H1 (cell line): ENCODE measurements at regions not wholly inside any gene's neighbourhood (a gene's known extent, or its start where the extent isn't known, plus 50 kb on each side); places are given as distances from the start of the nearest gene placed in this dataset.

ENCODE experiments used
- CTCF ChIA-PET: fragments of 300-600 bp; sonication (Branson Sonifier 250); formaldehyde crosslinking; loops from one replicate; lab custom pipeline; 2021; ENCODE audit not compliant: partially characterized antibody; lab: Charles Lee
- POLR2A ChIA-PET: fragments of 300-600 bp; sonication (Branson Sonifier 250); formaldehyde crosslinking; loops from one replicate; lab custom pipeline; 2021; ENCODE audit warnings: inconsistent platforms; ENCODE audit not compliant: partially characterized antibody; lab: Charles Lee
- DNase-seq, 2 experiments: peaks; one replicate each; pipeline versions ENCODE4 v3.0.0 to v3.0.0-alpha.2; 2010 to 2022; ENCODE audit warnings: low spot score in 2 of 2, low read depth in 1 of 2, mixed read lengths in 1 of 2
- FAIRE-seq: peaks from 2 replicates; lab custom pipeline; 2011; peaks lifted over from hg19 to GRCh38; lab: Jason Lieb, UNC
- H2AFZ ChIP-seq: 2 replicates; pipeline ENCODE4 v1.8.1; 2012; ENCODE audit warnings: low read length, inconsistent platforms
- H2AK5ac ChIP-seq: 2 replicates; pipeline ENCODE4 v1.6.1; 2013; ENCODE audit warnings: low read depth, low read length
- H2BK120ac ChIP-seq: replicated peaks from 2 replicates; pipeline ENCODE3; 2013; ENCODE audit warnings: low read depth, low read length, inconsistent platforms
- H2BK12ac ChIP-seq: 2 replicates; pipeline ENCODE4 v1.6.1; 2013; ENCODE audit warnings: low read depth, low read length
- H2BK15ac ChIP-seq: 2 replicates; pipeline ENCODE4 v1.6.1; 2013; ENCODE audit warnings: low read length
- H2BK20ac ChIP-seq: 2 replicates; pipeline ENCODE4 v1.6.1; 2013; ENCODE audit warnings: low read length
- H2BK5ac ChIP-seq: 2 replicates; pipeline ENCODE4 v1.6.1; 2013; ENCODE audit warnings: low read depth, low read length
- H3K14ac ChIP-seq: 2 replicates; pipeline ENCODE4 v1.6.1; 2013; ENCODE audit warnings: inconsistent platforms; ENCODE audit not compliant: insufficient read length
- H3K18ac ChIP-seq: 2 replicates; pipeline ENCODE4 v1.6.1; 2013; ENCODE audit warnings: low read length; ENCODE audit errors: extremely low read depth
- H3K23ac ChIP-seq: 2 replicates; pipeline ENCODE4 v1.6.1; 2013; ENCODE audit warnings: inconsistent platforms; ENCODE audit not compliant: insufficient read length
- H3K23me2 ChIP-seq: 2 replicates; pipeline ENCODE4 v1.6.1; 2013; ENCODE audit warnings: low read depth, low read length
- H3K27ac ChIP-seq: 2 replicates; pipeline ENCODE4 v1.6.1; 2011; ENCODE audit warnings: low read depth, low read length, inconsistent platforms
- H3K27me3 ChIP-seq, 4 experiments: replicated peaks in 1 of 4; 1 replicate in 1 of 4; 2 replicates in 3 of 4; pipeline versions ENCODE4 v1.6.1 to v1.8.1; 2011 to 2013; ENCODE audit warnings: low read length in 3 of 4, mild to moderate bottlenecking in 3 of 4, inconsistent platforms in 2 of 4, mixed read lengths in 2 of 4, moderate library complexity in 1 of 4; ENCODE audit not compliant: control insufficient read depth in 3 of 4, insufficient read depth in 3 of 4; ENCODE audit errors: extremely low read depth in 1 of 4
- H3K36me3 ChIP-seq, 4 experiments: 2 replicates each; pipeline versions ENCODE4 v1.6.1 to v1.8.1; 2011 to 2013; ENCODE audit warnings: mild to moderate bottlenecking in 4 of 4, low read length in 3 of 4, moderate library complexity in 2 of 4, control low read depth in 1 of 4, inconsistent platforms in 1 of 4; ENCODE audit not compliant: insufficient read depth in 4 of 4, control insufficient read depth in 2 of 4
- H3K4ac ChIP-seq: replicated peaks from 2 replicates; pipeline ENCODE3; 2013; ENCODE audit warnings: low read length, low read depth, mixed read lengths, inconsistent platforms; ENCODE audit not compliant: insufficient read length
- H3K4me1 ChIP-seq, 4 experiments: replicated peaks in 1 of 4; 1 replicate in 1 of 4; 2 replicates in 3 of 4; pipeline versions ENCODE4 v1.6.1 to v1.8.1; 2011 to 2013; ENCODE audit warnings: low read length in 3 of 4, inconsistent platforms in 2 of 4, mixed read lengths in 1 of 4; ENCODE audit not compliant: insufficient read depth in 4 of 4, control insufficient read depth in 3 of 4
- H3K4me2 ChIP-seq, 2 experiments: 2 replicates each; pipeline versions ENCODE4 v1.6.1 to v1.8.1; 2011 to 2013; ENCODE audit warnings: low read depth in 2 of 2, low read length in 2 of 2, control low read depth in 1 of 2, inconsistent platforms in 1 of 2, mild to moderate bottlenecking in 1 of 2; ENCODE audit not compliant: insufficient read depth in 1 of 2
- H3K4me3 ChIP-seq, 4 experiments: fragments of 200-600, 300-600 bp in 1 of 4; sonication (generic), shearing (Covaris generic), sonication (Bioruptor Twin) in 1 of 4; 2 replicates each; pipeline versions ENCODE4 v1.5.1 to v1.8.1; 2011 to 2016; ENCODE audit warnings: low read length in 4 of 4, low read depth in 3 of 4, control low read depth in 2 of 4, inconsistent platforms in 2 of 4, mild to moderate bottlenecking in 2 of 4, mixed read lengths in 1 of 4, moderate library complexity in 1 of 4; ENCODE audit not compliant: insufficient read depth in 2 of 4; ENCODE audit errors: extremely low read depth in 1 of 4
- H3K56ac ChIP-seq: replicated peaks from 2 replicates; pipeline ENCODE3; 2013; ENCODE audit warnings: low read depth, mild to moderate bottlenecking, mixed read lengths, low read length, inconsistent platforms; ENCODE audit not compliant: insufficient read length
- H3K79me1 ChIP-seq: 2 replicates; pipeline ENCODE4 v1.6.1; 2013; ENCODE audit warnings: low read depth, low read length, control low read depth
- H3K79me2 ChIP-seq, 2 experiments: 2 replicates each; pipeline versions ENCODE4 v1.6.1 to v1.8.1; 2012 to 2013; ENCODE audit warnings: low read length in 2 of 2, mild to moderate bottlenecking in 2 of 2, inconsistent platforms in 1 of 2; ENCODE audit not compliant: insufficient read depth in 2 of 2, control insufficient read depth in 1 of 2
- H3K9ac ChIP-seq, 4 experiments: replicated peaks in 1 of 4; 1 replicate in 1 of 4; 2 replicates in 3 of 4; pipeline versions ENCODE4 v1.6.1 to v1.8.1; 2011 to 2013; ENCODE audit warnings: low read depth in 3 of 4, low read length in 3 of 4, control low read depth in 2 of 4, mild to moderate bottlenecking in 2 of 4, moderate library complexity in 2 of 4, inconsistent platforms in 1 of 4; ENCODE audit errors: extremely low read depth in 1 of 4
- H3K9me3 ChIP-seq, 2 experiments: 2 replicates each; pipeline versions ENCODE4 v1.6.1 to v1.8.1; 2012 to 2013; ENCODE audit warnings: mild to moderate bottlenecking in 2 of 2, moderate library complexity in 2 of 2, control low read depth in 1 of 2, inconsistent platforms in 1 of 2, low read depth in 1 of 2, low read length in 1 of 2, mixed read lengths in 1 of 2; ENCODE audit not compliant: insufficient read depth in 2 of 2
- H4K20me1 ChIP-seq, 2 experiments: replicated peaks in 1 of 2; 2 replicates each; pipeline versions ENCODE3 to v1.8.1; 2011 to 2013; ENCODE audit warnings: inconsistent platforms in 2 of 2, low read length in 2 of 2, mild to moderate bottlenecking in 1 of 2; ENCODE audit not compliant: insufficient read depth in 2 of 2, control insufficient read depth in 1 of 2
- H4K5ac ChIP-seq: 2 replicates; pipeline ENCODE4 v1.6.1; 2013; ENCODE audit warnings: low read length, low read depth, mixed read lengths, inconsistent platforms; ENCODE audit not compliant: insufficient read length
- H4K8ac ChIP-seq: 2 replicates; pipeline ENCODE4 v1.8.0; 2013; ENCODE audit warnings: mild to moderate bottlenecking, moderate library complexity, low read length, inconsistent platforms; ENCODE audit not compliant: insufficient read depth; ENCODE audit errors: extremely low read depth
- H4K91ac ChIP-seq: replicated peaks from 2 replicates; pipeline ENCODE3; 2013; ENCODE audit warnings: low read length, mixed read lengths, inconsistent platforms; ENCODE audit not compliant: insufficient read length
- RAD21 ChIP-seq, 2 experiments: IDR thresholded peaks in 1 of 2; conservative IDR thresholded peaks in 1 of 2; 2 replicates each; pipeline ENCODE4 v1.6.1; 2011; ENCODE audit warnings: low read depth in 2 of 2, low read length in 2 of 2, improper control_type of control experiment in 1 of 2, inconsistent platforms in 1 of 2, mild to moderate bottlenecking in 1 of 2, moderate library complexity in 1 of 2
- SAP30 ChIP-seq: fragments of 300-600 bp; sonication (generic); IDR thresholded peaks from 2 replicates; pipeline ENCODE4 v1.7.1; 2012; ENCODE audit warnings: low read length, moderate library complexity, mild to moderate bottlenecking, inconsistent platforms; ENCODE audit not compliant: insufficient read depth, insufficient replicate concordance
- WGBS, 2 experiments: shearing (Covaris generic) in 1 of 2; methylation state at CpG; one replicate each; pipeline versions ENCODE4 v1.1.6 to v1.1.7; 2013 to 2015; ENCODE audit warnings: low lambda C conversion rate in 2 of 2, mixed read lengths in 2 of 2, inconsistent platforms in 1 of 2, low coverage in 1 of 2, missing lambda C conversion rate in 1 of 2; ENCODE audit not compliant: insufficient replicate concordance in 2 of 2, insufficient coverage in 1 of 2, insufficient read length in 1 of 2; ENCODE audit errors: extremely low coverage in 1 of 2, missing lambda C conversion rate in 1 of 2; 5-methylcytosine and 5-hydroxymethylcytosine counted together
- TF ChIP-seq, protein P1 (sequence below), 3 experiments: IDR thresholded peaks; 1 replicate in 2 of 3; 2 replicates in 1 of 3; pipeline versions ENCODE4 v1.5.1 to v1.6.1; 2011; ENCODE audit warnings: low read length in 3 of 3, mild to moderate bottlenecking in 3 of 3, inconsistent platforms in 2 of 3, low read depth in 1 of 3, moderate library complexity in 1 of 3; ENCODE audit not compliant: insufficient read depth in 1 of 3; ENCODE audit errors: control extremely low read depth in 1 of 3

DNA sequence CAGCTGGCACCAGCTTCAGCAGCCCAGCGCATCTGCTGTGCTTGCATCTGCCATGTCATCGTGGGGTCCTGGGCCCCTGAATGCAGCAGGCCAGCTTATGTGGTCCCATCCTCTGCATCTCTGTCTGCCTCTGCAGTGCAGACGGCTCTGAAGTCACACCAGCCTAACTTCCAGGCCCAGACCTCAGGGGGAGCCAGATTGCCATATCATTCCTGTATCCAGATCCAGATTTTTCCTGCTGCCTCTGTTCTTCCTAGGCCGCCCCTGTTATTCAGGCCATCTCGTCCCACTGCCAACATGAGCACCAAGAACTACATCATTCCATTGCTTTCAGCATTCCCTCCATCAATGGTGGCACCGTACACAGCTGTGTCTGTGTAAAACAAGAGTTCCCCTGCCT lies 571.6 kb downstream of the UQCRFS1 start:
- H2BK12ac ChIP-seq = no peak overlapping the region
- no peaks in the 10 kb centered on the region for H3K23me2 ChIP-seq
- H4K5ac ChIP-seq = no peak overlapping the region
- WGBS, 2 experiments = 94% methylated on average over 6 of the region's 6 CpGs; no CpG with 5 or more reads in 1 of the 2 experiments
- no peak overlapping the region for H4K8ac ChIP-seq
- H3K4me2 ChIP-seq = no peak overlapping the region
- no peak overlapping the region for H3K27ac ChIP-seq
- CTCF ChIA-PET = interaction anchor here (0.8 to 3.1 kb wide), 9 partner anchors 9 to 304 kb away, joined by 3 to 16 read pairs (median 4); no protein-coding TSS in a partner anchor
- no peak overlapping the region for H2AFZ ChIP-seq
- no peaks in the 10 kb centered on the region for H3K79me1 ChIP-seq
- no peaks in the 10 kb centered on the region for H3K79me2 ChIP-seq
- DNase-seq = no peak
- H3K23ac ChIP-seq = no peak overlapping the region
- no peak overlapping the region for H3K4ac ChIP-seq
- H3K14ac ChIP-seq = no peak overlapping the region
- peak in 1 of 2 experiments; percentile 34; a peak in 3 of 4 replicates for TF ChIP-seq RAD21 (IDR thresholded peaks at IDR 0.05 in 1 of 2, conservative IDR thresholded peaks at IDR 0.05 in 1 of 2; ENCODE audit: low read depth in 2 of 2, low read length in 2 of 2)
- TF ChIP-seq SAP30 = no peak
- TF ChIP-seq, protein P1, sequence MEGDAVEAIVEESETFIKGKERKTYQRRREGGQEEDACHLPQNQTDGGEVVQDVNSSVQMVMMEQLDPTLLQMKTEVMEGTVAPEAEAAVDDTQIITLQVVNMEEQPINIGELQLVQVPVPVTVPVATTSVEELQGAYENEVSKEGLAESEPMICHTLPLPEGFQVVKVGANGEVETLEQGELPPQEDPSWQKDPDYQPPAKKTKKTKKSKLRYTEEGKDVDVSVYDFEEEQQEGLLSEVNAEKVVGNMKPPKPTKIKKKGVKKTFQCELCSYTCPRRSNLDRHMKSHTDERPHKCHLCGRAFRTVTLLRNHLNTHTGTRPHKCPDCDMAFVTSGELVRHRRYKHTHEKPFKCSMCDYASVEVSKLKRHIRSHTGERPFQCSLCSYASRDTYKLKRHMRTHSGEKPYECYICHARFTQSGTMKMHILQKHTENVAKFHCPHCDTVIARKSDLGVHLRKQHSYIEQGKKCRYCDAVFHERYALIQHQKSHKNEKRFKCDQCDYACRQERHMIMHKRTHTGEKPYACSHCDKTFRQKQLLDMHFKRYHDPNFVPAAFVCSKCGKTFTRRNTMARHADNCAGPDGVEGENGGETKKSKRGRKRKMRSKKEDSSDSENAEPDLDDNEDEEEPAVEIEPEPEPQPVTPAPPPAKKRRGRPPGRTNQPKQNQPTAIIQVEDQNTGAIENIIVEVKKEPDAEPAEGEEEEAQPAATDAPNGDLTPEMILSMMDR (IDR thresholded peaks at IDR 0.05; ENCODE audit: control extremely low read depth in 1 of 3, insufficient read depth in 1 of 3, low read depth in 1 of 3, low read length in 3 of 3) = peak in 1 of 3 experiments; percentile 23; a peak in 2 of 4 replicates
- TF ChIP-seq, all 59 proteins: peak for 2
- Histone ChIP-seq H3K9me3 (no peaks in the 10 kb centered on the region), H2BK120ac (no peak overlapping the region), H3K9ac (no peak overlapping the region), H3K4me3 (no peak overlapping the region), H2AK5ac (no peak overlapping the region), H3K18ac (no peak overlapping the region), H4K20me1 (peaks cover 0 to 2% of the 10 kb centered on the region in 2 experiments), H3K56ac (no peak overlapping the region), H2BK5ac (no peak overlapping the region), H4K91ac (no peak overlapping the region), H3K36me3 (no peaks in the 10 kb centered on the region; a peak in 1 of 8 replicates), H3K4me1 (no peaks in the 10 kb centered on the region), H2BK15ac (no peak overlapping the region), H2BK20ac (no peak overlapping the region), H3K27me3 (no peaks in the 10 kb centered on the region)
- POLR2A ChIA-PET = no interaction called here
- no peak for FAIRE-seq
